ENCODE measurements at regions not wholly inside any gene's neighbourhood (a gene's known extent, or its start where the extent isn't known, plus 50 kb on each side); places are given as distances from the start of the nearest gene placed in this dataset.

GRCh38 chr16:47855431-47855830 lies 300.4 kb downstream of the ABCC12 start:
- DNase-seq = no peak
- no peaks in the 10 kb centered on the region for H3K36me3 ChIP-seq (ENCODE audit: insufficient read depth, low read length)
- H3K9ac ChIP-seq (ENCODE audit: low read length) = no peak overlapping the region
- H3K4me3 ChIP-seq (ENCODE audit: low read length) = no peak overlapping the region
- H3K27me3 ChIP-seq (ENCODE audit: low read length) = no peaks in the 10 kb centered on the region
- H3K4me1 ChIP-seq (ENCODE audit: low read length) = peaks cover 22% of the 10 kb centered on the region
- no peaks in the 10 kb centered on the region for H3K9me2 ChIP-seq (replicated peaks; ENCODE audit: insufficient read depth, low read length)
- no peaks in the 10 kb centered on the region for H3K9me3 ChIP-seq (ENCODE audit: low read length)
- no peaks in the 10 kb centered on the region for H4K20me1 ChIP-seq (ENCODE audit: insufficient read depth, low read depth, low read length)
- no peak overlapping the region for H3K27ac ChIP-seq (ENCODE audit: low read length)
- no peak overlapping the region for H2AFZ ChIP-seq (ENCODE audit: low read length)
- no peaks in the 10 kb centered on the region for H3K79me2 ChIP-seq (ENCODE audit: low read length)
- H3K4me2 ChIP-seq (ENCODE audit: low read depth, low read length, poor library complexity, severe bottlenecking) = no peak overlapping the region

GRCh38 chr16:47854737-47855136 lies 301.1 kb downstream of the ABCC12 start:
- Histone ChIP-seq H3K27me3 (ENCODE audit: low read length) (no peaks in the 10 kb centered on the region), H3K9me3 (ENCODE audit: low read length) (no peaks in the 10 kb centered on the region), H3K4me1 (ENCODE audit: low read length) (peaks cover 22% of the 10 kb centered on the region), H3K79me2 (ENCODE audit: low read length) (no peaks in the 10 kb centered on the region), H3K4me3 (ENCODE audit: low read length) (no peak overlapping the region), H2AFZ (ENCODE audit: low read length) (no peak overlapping the region), H4K20me1 (ENCODE audit: insufficient read depth, low read depth, low read length) (no peaks in the 10 kb centered on the region), H3K4me2 (ENCODE audit: low read depth, low read length, poor library complexity, severe bottlenecking) (no peak overlapping the region), H3K36me3 (ENCODE audit: insufficient read depth, low read length) (no peaks in the 10 kb centered on the region), H3K27ac (ENCODE audit: low read length) (no peak overlapping the region), H3K9ac (ENCODE audit: low read length) (no peak overlapping the region), H3K9me2 (replicated peaks; ENCODE audit: insufficient read depth, low read length) (no peaks in the 10 kb centered on the region)
- no peak for DNase-seq

- Histone ChIP-seq H3K4me1 (ENCODE audit: low read length) (peaks cover 22% of the 10 kb centered on the region), H3K9me3 (ENCODE audit: low read length) (no peaks in the 10 kb centered on the region), H4K20me1 (ENCODE audit: insufficient read depth, low read depth, low read length) (no peaks in the 10 kb centered on the region), H2AFZ (ENCODE audit: low read length) (no peak overlapping the region), H3K36me3 (ENCODE audit: insufficient read depth, low read length) (no peaks in the 10 kb centered on the region), H3K27ac (ENCODE audit: low read length) (no peak overlapping the region), H3K4me2 (ENCODE audit: low read depth, low read length, poor library complexity, severe bottlenecking) (no peak overlapping the region), H3K4me3 (ENCODE audit: low read length) (no peak overlapping the region), H3K27me3 (ENCODE audit: low read length) (no peaks in the 10 kb centered on the region), H3K79me2 (ENCODE audit: low read length) (no peaks in the 10 kb centered on the region), H3K9me2 (replicated peaks; ENCODE audit: insufficient read depth, low read length) (no peaks in the 10 kb centered on the region), H3K9ac (ENCODE audit: low read length) (no peak overlapping the region)
- DNase-seq = no peak
Observed at GRCh38 chr16:47852991-47853390, 302.8 kb downstream of the ABCC12 start.

GRCh38 chr16:47851146-47851545 lies 304.6 kb downstream of the ABCC12 start:
- H3K9ac ChIP-seq (ENCODE audit: low read length) = no peak overlapping the region
- no peak overlapping the region for H2AFZ ChIP-seq (ENCODE audit: low read length)
- H3K79me2 ChIP-seq (ENCODE audit: low read length) = no peaks in the 10 kb centered on the region
- peaks cover 13% of the 10 kb centered on the region for H3K4me1 ChIP-seq (ENCODE audit: low read length)
- H3K4me2 ChIP-seq (ENCODE audit: low read depth, low read length, poor library complexity, severe bottlenecking) = no peak overlapping the region
- H3K9me3 ChIP-seq (ENCODE audit: low read length) = no peaks in the 10 kb centered on the region
- H3K27ac ChIP-seq (ENCODE audit: low read length) = no peak overlapping the region
- peak; percentile 69 for DNase-seq
- no peak overlapping the region for H3K4me3 ChIP-seq (ENCODE audit: low read length)
- H3K9me2 ChIP-seq (replicated peaks; ENCODE audit: insufficient read depth, low read length) = no peaks in the 10 kb centered on the region
- H4K20me1 ChIP-seq (ENCODE audit: insufficient read depth, low read depth, low read length) = no peaks in the 10 kb centered on the region
- no peaks in the 10 kb centered on the region for H3K27me3 ChIP-seq (ENCODE audit: low read length)
- no peaks in the 10 kb centered on the region for H3K36me3 ChIP-seq (ENCODE audit: insufficient read depth, low read length)

GRCh38 chr16:47849736-47850135 lies 306.1 kb downstream of the ABCC12 start:
- Histone ChIP-seq H3K36me3 (ENCODE audit: insufficient read depth, low read length) (no peaks in the 10 kb centered on the region), H4K20me1 (ENCODE audit: insufficient read depth, low read depth, low read length) (no peaks in the 10 kb centered on the region), H2AFZ (ENCODE audit: low read length) (no peak overlapping the region), H3K4me2 (ENCODE audit: low read depth, low read length, poor library complexity, severe bottlenecking) (no peak overlapping the region), H3K9me3 (ENCODE audit: low read length) (no peaks in the 10 kb centered on the region), H3K9me2 (replicated peaks; ENCODE audit: insufficient read depth, low read length) (no peaks in the 10 kb centered on the region; the same call in 1 of the 2 replicates), H3K27me3 (ENCODE audit: low read length) (no peaks in the 10 kb centered on the region), H3K9ac (ENCODE audit: low read length) (no peak overlapping the region), H3K79me2 (ENCODE audit: low read length) (no peaks in the 10 kb centered on the region), H3K4me1 (ENCODE audit: low read length) (peaks cover 6% of the 10 kb centered on the region), H3K4me3 (ENCODE audit: low read length) (no peak overlapping the region), H3K27ac (ENCODE audit: low read length) (no peak overlapping the region)
- DNase-seq = no peak

- Histone ChIP-seq H4K20me1 (ENCODE audit: insufficient read depth, low read depth, low read length) (no peaks in the 10 kb centered on the region), H3K27me3 (ENCODE audit: low read length) (no peaks in the 10 kb centered on the region), H3K36me3 (ENCODE audit: insufficient read depth, low read length) (no peaks in the 10 kb centered on the region), H3K27ac (ENCODE audit: low read length) (no peak overlapping the region), H3K79me2 (ENCODE audit: low read length) (no peaks in the 10 kb centered on the region), H3K9me3 (ENCODE audit: low read length) (no peaks in the 10 kb centered on the region), H3K4me1 (ENCODE audit: low read length) (peaks cover 6% of the 10 kb centered on the region), H3K4me2 (ENCODE audit: low read depth, low read length, poor library complexity, severe bottlenecking) (no peak overlapping the region), H3K9me2 (replicated peaks; ENCODE audit: insufficient read depth, low read length) (no peaks in the 10 kb centered on the region; the same call in 1 of the 2 replicates), H2AFZ (ENCODE audit: low read length) (no peak overlapping the region), H3K4me3 (ENCODE audit: low read length) (no peak overlapping the region), H3K9ac (ENCODE audit: low read length) (no peak overlapping the region)
- DNase-seq = no peak
Observed at GRCh38 chr16:47848421-47849109, 307.2 kb downstream of the ABCC12 start.

- DNase-seq = no peak
- H3K4me1 ChIP-seq (ENCODE audit: low read length) = peaks cover 6% of the 10 kb centered on the region
- H3K79me2 ChIP-seq (ENCODE audit: low read length) = no peaks in the 10 kb centered on the region
- H4K20me1 ChIP-seq (ENCODE audit: insufficient read depth, low read depth, low read length) = no peaks in the 10 kb centered on the region
- H3K4me3 ChIP-seq (ENCODE audit: low read length) = no peak overlapping the region
- no peaks in the 10 kb centered on the region; the same call in 1 of the 2 replicates for H3K9me2 ChIP-seq (replicated peaks; ENCODE audit: insufficient read depth, low read length)
- H3K4me2 ChIP-seq (ENCODE audit: low read depth, low read length, poor library complexity, severe bottlenecking) = no peak overlapping the region
- no peaks in the 10 kb centered on the region for H3K27me3 ChIP-seq (ENCODE audit: low read length)
- H3K9me3 ChIP-seq (ENCODE audit: low read length) = no peaks in the 10 kb centered on the region
- H3K9ac ChIP-seq (ENCODE audit: low read length) = no peak overlapping the region
- no peaks in the 10 kb centered on the region for H3K36me3 ChIP-seq (ENCODE audit: insufficient read depth, low read length)
- H2AFZ ChIP-seq (ENCODE audit: low read length) = no peak overlapping the region
- H3K27ac ChIP-seq (ENCODE audit: low read length) = no peak overlapping the region
Observed at GRCh38 chr16:47847220-47847970, 308.4 kb downstream of the ABCC12 start.

- DNase-seq = peak; percentile 47
- Histone ChIP-seq H3K4me3 (ENCODE audit: low read length) (no peak overlapping the region), H3K9ac (ENCODE audit: low read length) (no peak overlapping the region), H3K27me3 (ENCODE audit: low read length) (no peaks in the 10 kb centered on the region), H3K4me1 (ENCODE audit: low read length) (no peaks in the 10 kb centered on the region), H3K4me2 (ENCODE audit: low read depth, low read length, poor library complexity, severe bottlenecking) (no peak overlapping the region), H2AFZ (ENCODE audit: low read length) (no peak overlapping the region), H3K9me3 (ENCODE audit: low read length) (peaks cover 18% of the 10 kb centered on the region), H3K36me3 (ENCODE audit: insufficient read depth, low read length) (peaks cover 4% of the 10 kb centered on the region; the same call in 1 of the 2 replicates), H3K9me2 (replicated peaks; ENCODE audit: insufficient read depth, low read length) (no peaks in the 10 kb centered on the region), H3K27ac (ENCODE audit: low read length) (no peak overlapping the region), H3K79me2 (ENCODE audit: low read length) (no peaks in the 10 kb centered on the region), H4K20me1 (ENCODE audit: insufficient read depth, low read depth, low read length) (no peaks in the 10 kb centered on the region)
Observed at GRCh38 chr16:47834485-47835024, 321.2 kb downstream of the ABCC12 start.

Data from Karpas-422 (cell line).